ENCODE measurements at regions not wholly inside any gene's neighbourhood (a gene's known extent, or its start where the extent isn't known, plus 50 kb on each side); places are given as distances from the start of the nearest gene placed in this dataset.
"Not testable (repeated sequence)": the region's sequence is repeated elsewhere in the genome, so short reads cannot be mapped to it uniquely, and the experiment has no call there.

- intact Hi-C loops (cut with micrococcal nuclease; ENCODE audit: unreplicated experiment), result loop anchor here (2.0 to 5.0 kb wide), 2 partner anchors 530 to 644 kb away; no protein-coding TSS in a partner anchor
- FAIRE-seq, result not testable (repeated sequence)
Observed at GRCh38 chr9:90226839-90227338, 415.7 kb downstream of the DIRAS2 start.

More at GRCh38 chr9:90226839-90227338, 415.7 kb downstream of the DIRAS2 start:
- H3K4me3 ChIP-seq; H3K27me3 ChIP-seq (replicated peaks in 1 of 2; ENCODE audit: control insufficient read depth in 2 of 2, insufficient read depth in 2 of 2, low read length in 1 of 2); H3K4me2 ChIP-seq (ENCODE audit: control insufficient read depth, insufficient read depth); H3K9me3 ChIP-seq (replicated peaks; ENCODE audit: control insufficient read depth, insufficient read depth, low read length); H3K36me3 ChIP-seq (ENCODE audit: control insufficient read depth in 2 of 2, insufficient read depth in 2 of 2, low read length in 1 of 2); H3K27ac ChIP-seq (ENCODE audit: control insufficient read depth, insufficient read depth); H3K79me2 ChIP-seq (ENCODE audit: control insufficient read depth, insufficient read depth, low read length); ATAC-seq; H3K4me1 ChIP-seq (ENCODE audit: control insufficient read depth, insufficient read depth, low read length); BruUV-seq (replicated peaks); H4K20me1 ChIP-seq (ENCODE audit: control insufficient read depth, insufficient read depth); H2AFZ ChIP-seq (ENCODE audit: control insufficient read depth, low read depth, low read length); POLR2A ChIA-PET; H3K9ac ChIP-seq (ENCODE audit: control insufficient read depth, insufficient read depth, low read length): not testable (repeated sequence)
- ChIA-PET CTCF (interaction anchor here (1.0 to 1.9 kb wide), 3 partner anchors 578 to 644 kb away, joined by 3 to 7 read pairs (median 7); no protein-coding TSS in a partner anchor), RAD21 (ENCODE audit: unreplicated experiment) (interaction anchor here (1.1 kb wide), 1 partner anchor 629 kb away, joined by 4 read pairs; no protein-coding TSS in a partner anchor), SMC1A (ENCODE audit: uncharacterized antibody, unreplicated experiment) (interaction anchor here (1.1 kb wide), 1 partner anchor 644 kb away, joined by 3 read pairs; no protein-coding TSS in a partner anchor)
- TF ChIP-seq SMC3 (IDR thresholded peaks at IDR 0.05; ENCODE audit: borderline replicate concordance, low read length) (peak; percentile 59), CTCF (IDR thresholded peaks at IDR 0.05 in 2 of 3, conservative IDR thresholded peaks at IDR 0.05 in 1 of 3; ENCODE audit: control insufficient read depth in 2 of 3, extremely low read depth in 1 of 3, insufficient read depth in 1 of 3, low read depth in 3 of 3, low read length in 3 of 3) (peak; percentile 44 to 57 (median 49)), RELA (IDR thresholded peaks at IDR 0.05; ENCODE audit: borderline replicate concordance, partially characterized antibody) (peak; percentile 97), ZNF592 (IDR thresholded peaks at IDR 0.05) (0 out of 2 replicates have a peak, but pooled peaks have one; percentile 18), RAD21 (IDR thresholded peaks at IDR 0.05; ENCODE audit: insufficient read depth, low read depth, low read length) (peak; percentile 54)
- peak; percentile 12 for DNase-seq (ENCODE audit: low read depth, low spot score)
- WGBS (ENCODE audit: insufficient coverage, insufficient replicate concordance, low lambda C conversion rate, missing lambda C conversion rate), result 20% methylated on average over 10 of the region's 10 CpGs
- in situ Hi-C loops (cut with MboI), result loop anchor here (5.0 to 10.0 kb wide), 2 partner anchors 538 to 645 kb away; no protein-coding TSS in a partner anchor
